KG1 (cell line): ENCODE measurements at regions not wholly inside any gene's neighbourhood (a gene's known extent, or its start where the extent isn't known, plus 50 kb on each side); places are given as distances from the start of the nearest gene placed in this dataset.
"Not testable (repeated sequence)": the region's sequence is repeated elsewhere in the genome, so short reads cannot be mapped to it uniquely, and the experiment has no call there.

Source experiments
- DNase-seq: peaks from one replicate; lab custom pipeline; 2025; lab: John Stamatoyannopoulos, UW

GRCh38 chr13:91024157-91024792 lies 323.2 kb upstream of the MIR17HG start:
- no peak for DNase-seq

DNA sequence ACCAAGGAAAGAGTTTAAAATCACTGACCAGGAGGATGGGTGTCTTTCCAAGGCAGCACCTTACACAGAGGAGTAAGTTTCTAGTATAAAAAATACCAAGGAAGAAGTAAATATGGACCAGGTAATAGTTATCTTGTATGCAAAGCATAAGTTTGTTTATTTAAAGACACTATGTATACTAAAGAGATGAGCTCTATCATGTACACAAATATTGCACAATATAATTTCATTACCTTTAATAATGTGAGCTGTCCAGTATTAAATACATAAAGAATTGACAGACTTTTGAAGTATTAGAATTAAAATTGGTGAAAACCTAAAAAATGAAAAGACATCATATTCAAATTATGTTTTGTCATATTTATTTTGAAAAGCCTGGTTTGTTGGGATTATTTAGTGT lies 322.0 kb upstream of the MIR17HG start:
- no peak for DNase-seq

DNA sequence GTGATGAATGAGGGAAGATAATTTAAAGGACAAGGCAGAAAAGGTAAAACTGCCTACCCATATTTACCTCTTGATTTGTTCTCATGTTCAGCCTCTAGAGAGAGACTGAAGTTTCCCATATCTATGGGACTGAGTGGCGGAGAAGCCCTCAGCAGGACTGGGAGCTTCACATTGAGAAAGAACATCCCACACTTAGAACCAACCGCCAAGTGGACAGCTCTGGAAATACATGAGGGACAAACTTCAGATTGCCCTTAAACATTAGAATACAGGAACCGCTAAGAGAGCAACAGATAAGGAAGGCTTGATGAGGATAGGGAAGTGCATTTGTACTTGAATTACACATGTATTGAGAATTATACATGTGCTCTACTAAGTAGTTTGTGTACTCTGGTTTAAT lies 316.0 kb upstream of the MIR17HG start:
- no peak for DNase-seq

DNA sequence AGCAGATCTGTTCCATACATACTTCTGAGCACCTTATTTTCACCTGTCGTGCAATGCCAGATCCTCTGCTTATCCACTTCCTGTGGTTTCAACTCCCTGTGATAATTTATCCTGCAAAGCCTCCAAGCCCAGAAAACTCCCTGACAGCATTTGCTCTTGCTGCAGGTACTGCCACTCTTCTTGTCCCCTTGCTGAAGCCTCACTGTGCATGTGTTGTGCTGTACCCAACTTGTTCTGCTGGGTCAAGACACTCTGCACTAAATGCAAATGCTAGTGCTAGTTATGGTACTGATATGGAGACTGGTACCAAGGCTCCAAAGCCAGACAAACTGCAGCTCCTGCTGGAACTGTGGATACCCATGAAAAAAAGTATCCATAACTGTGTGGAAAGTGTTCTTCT lies 315.4 kb upstream of the MIR17HG start:
- no peak for DNase-seq

- DNase-seq, result no peak
Observed at GRCh38 chr13:91036886-91037285, 310.6 kb upstream of the MIR17HG start.

- no peak for DNase-seq
Observed at GRCh38 chr13:91042870-91043269, 304.6 kb upstream of the MIR17HG start.

- no peak for DNase-seq
Observed at GRCh38 chr13:91045351-91046034, 302.0 kb upstream of the MIR17HG start.

- DNase-seq, result no peak
Observed at GRCh38 chr13:91046715-91047327, 300.7 kb upstream of the MIR17HG start.

DNA sequence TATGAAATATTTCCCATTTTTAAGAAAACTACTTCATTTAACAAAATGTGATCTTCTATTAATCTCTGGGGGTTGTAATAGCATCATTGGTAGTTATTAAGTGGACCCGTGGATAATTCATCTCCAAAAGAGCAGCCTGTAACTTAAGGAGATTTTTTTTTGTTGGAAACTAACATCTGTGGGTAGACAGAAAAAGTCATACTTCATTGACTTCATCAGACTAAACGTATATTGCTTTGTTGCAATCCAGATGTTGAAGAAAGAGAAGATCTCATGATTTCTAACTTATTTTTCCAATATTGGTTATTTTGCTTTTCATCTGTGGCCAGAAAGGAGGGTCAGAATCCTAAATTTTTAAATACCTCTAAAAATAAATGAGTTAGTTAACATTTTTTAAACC lies 296.5 kb upstream of the MIR17HG start:
- DNase-seq, result no peak

DNA sequence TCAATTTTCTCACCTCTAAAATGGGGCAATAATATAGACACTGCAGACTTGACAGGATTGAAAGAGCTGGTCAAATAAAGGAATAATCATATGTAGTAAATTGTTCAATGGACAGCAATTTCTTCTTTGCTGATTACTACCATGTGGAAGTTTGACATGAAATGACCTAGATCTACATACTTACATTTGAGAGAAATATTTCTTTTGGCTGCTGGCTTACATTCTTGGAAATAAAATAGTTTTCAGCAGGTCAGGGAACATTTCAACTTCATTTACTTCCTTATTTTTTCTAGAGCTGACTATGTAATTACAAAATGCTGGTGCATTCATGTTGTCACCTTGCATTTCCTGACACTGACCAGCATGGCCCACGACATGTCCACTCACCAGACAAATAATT lies 294.6 kb upstream of the MIR17HG start:
- no peak for DNase-seq

- DNase-seq, result no peak
Observed at GRCh38 chr13:91053318-91054065, 294.0 kb upstream of the MIR17HG start.

DNA sequence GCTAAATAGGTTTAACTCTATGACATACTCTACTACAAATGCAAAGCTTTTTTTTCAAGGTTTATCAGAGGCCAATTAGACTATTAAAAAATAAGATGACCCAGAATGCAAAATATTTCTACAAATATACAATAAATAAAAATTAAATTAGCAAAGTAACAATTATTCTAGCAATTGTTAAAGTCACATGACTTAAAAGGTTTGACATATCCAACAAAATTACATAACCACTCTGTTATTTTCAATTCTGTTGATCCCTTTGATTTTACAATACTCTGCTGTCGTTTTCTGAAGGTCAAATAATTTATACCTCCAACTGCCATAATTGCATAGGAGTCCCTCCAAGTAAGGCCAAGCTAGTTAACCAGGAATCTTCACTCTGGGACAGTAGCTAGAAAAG lies 292.6 kb upstream of the MIR17HG start:
- DNase-seq, result no peak

DNA sequence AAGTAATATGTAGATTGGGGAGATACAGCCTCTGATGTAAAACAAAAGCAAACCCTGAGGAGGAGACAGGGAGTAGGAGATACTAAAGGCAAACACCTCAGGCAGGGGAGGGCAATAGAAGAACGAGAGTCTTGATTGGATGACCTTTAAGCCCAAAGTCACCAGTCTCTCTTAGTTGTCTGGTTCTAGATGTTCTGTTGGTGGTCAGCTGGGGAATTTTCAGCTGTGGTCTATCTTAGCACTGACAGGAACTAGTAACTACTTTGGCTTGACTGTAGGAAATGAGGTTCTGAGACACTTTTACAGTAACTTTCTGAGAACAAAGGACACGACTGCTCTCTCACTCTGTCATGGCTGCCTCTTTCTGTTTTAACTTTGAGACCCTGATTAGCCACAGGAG lies 290.7 kb upstream of the MIR17HG start:
- no peak for DNase-seq

DNA sequence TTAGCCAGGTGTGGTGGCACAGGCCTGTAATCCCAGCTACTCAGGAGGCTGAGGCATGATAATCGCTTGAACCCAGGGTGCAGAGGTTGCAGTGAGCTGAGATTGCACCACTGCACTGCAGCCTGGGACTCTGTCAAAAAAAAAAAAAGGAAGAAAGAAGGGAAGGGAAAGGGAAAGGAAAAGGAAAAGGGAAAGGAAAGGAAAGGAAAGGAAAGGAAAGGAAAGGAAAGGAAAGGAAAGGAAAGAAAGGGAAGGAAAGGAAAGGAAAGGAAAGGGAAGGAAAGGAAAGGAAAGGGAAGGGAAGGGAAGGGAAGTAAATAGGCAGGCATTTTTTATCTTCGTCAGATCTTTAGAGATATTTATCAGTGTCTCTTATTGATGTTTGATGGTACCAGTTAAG lies 290.0 kb upstream of the MIR17HG start:
- not testable (repeated sequence) for DNase-seq

DNA sequence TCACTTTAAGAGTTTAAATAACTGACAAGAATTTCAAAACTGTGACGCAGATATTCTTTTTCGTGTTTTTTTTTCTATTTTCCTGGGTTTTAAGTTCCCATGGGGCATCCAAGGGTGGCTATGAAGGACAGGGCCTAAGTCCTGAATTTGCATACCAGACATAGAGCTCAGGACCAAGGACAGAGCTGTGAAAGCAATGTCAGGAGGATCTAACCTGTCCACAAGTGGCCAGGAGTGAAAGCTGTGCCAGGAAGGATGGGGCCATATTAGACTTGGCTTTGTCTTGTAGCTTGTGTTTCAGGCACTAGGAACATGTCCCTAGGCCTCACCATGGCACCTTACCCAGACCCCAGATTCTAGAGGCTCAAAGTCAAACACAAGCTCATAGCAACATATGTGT lies 289.4 kb upstream of the MIR17HG start:
- DNase-seq, result no peak

- no peak for DNase-seq
Observed at GRCh38 chr13:91058919-91059318, 288.6 kb upstream of the MIR17HG start.

DNA sequence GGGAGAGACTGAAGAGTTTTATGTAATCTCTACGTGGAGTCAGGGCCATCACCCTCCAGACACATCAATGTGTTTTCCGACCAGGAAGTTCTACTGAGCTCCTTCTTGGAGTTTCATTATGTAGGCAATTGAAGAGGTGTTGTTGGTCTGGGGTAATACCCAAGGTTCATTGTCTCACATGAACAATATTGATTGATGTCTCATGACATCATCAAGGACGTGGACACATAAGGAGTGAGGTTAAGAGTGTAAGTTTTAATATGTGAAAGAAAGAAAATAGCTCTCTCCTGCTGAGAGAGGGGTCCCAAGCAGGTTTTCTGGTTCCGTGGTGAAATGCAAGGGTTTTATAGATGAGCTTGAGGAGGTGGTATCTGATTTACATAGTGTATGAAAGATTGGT lies 280.7 kb upstream of the MIR17HG start:
- no peak for DNase-seq

- DNase-seq, result no peak
Observed at GRCh38 chr13:91072486-91072885, 275.0 kb upstream of the MIR17HG start.

DNA sequence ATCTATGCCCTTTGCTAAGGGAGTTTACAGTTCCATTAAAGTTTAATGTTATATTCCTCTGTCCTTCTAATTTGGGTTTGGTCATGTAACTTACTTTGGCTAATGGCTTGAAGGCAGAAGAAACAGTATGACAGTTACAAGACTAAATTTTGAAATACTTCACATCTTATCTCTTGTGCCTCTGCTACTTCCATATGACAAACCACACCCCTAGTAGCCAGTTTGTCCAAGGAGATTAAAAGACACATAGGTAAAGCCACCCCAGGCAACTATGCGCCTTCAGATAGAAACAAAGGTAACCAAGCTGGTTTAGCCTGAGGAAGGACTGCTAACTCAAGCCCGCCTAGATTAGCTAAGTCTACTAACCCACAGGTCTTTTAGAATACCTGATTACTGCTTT lies 273.4 kb upstream of the MIR17HG start:
- DNase-seq, result no peak

GRCh38 chr13:91076830-91077229 lies 270.7 kb upstream of the MIR17HG start:
- no peak for DNase-seq

GRCh38 chr13:91078093-91078679 lies 269.3 kb upstream of the MIR17HG start:
- peak; percentile 34 for DNase-seq

DNA sequence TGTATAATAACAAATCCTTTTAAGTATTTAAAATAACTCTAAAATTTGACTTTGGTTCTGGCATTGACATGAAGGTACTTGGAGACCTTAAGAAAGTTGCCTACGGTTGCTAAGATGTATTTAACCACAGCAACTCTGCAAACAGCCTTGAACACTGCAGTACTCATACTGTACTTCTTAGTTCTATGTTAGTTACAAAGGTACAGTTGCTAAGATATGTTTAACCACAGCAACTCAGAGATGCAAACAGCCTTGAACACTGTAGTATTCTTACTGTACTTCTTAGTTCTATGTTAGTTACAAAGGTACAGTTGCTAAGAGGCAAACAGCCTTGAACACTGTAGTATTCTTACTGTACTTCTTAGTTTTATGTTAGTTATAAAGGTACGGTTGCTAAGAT lies 268.3 kb upstream of the MIR17HG start:
- no peak for DNase-seq

DNA sequence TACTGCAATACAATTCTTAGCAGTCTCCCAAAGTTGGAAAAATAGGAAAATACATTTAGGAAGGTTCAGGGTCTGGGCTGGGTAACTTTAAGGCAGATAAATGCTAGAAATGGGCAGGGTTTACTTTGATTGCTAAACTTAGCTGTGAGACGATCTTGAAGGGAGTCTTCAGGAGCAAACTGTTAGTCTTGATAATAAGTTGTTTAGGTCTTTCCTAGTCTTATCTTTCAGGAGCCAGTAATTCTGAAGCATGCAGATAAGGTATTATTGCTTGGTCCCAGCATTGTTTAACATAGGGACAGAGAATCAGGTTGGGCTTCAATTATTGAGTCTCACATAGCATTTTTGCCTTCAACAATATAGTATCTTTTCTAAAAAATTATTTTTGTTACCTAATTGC lies 262.4 kb upstream of the MIR17HG start:
- no peak for DNase-seq
